C4-2B (cell line): ENCODE measurements at regions not wholly inside any gene's neighbourhood (a gene's known extent, or its start where the extent isn't known, plus 50 kb on each side); places are given as distances from the start of the nearest gene placed in this dataset.
"Not testable (repeated sequence)": the region's sequence is repeated elsewhere in the genome, so short reads cannot be mapped to it uniquely, and the experiment has no call there.

Experiments
- H3K27ac ChIP-seq: fragments of 450-650 bp; 2 replicates; pipeline ENCODE4 v1.5.1; 2017
- ZFX ChIP-seq: fragments of 450-650 bp; IDR thresholded peaks from 2 replicates; pipeline ENCODE4 v1.6.1; 2017
- TF ChIP-seq, protein P1 (sequence below): fragments of 450-650 bp; conservative IDR thresholded peaks from 2 replicates; pipeline ENCODE4 v1.5.1; 2017; ENCODE audit warnings: mild to moderate bottlenecking

DNA sequence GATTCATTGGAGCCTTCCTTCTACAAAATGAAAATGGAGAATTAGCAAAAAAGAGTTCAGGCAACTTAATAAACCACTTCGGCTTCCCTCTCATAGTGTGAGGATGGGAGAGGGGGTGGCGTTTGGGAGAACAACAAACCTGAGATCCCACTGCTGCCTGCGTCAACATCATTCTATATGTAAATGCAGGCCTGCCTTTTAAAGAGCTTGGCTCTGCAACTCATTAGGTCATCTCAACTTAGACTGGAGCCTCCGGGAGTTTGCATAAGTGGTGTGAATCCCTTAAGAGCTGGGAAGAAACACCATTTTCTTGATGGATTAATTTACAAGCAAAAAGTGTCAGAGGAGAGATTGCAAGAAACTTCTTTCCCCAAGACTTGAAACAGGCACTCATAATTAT is 127.6 kb upstream of the DAB1 start:
- TF ChIP-seq, protein P1, sequence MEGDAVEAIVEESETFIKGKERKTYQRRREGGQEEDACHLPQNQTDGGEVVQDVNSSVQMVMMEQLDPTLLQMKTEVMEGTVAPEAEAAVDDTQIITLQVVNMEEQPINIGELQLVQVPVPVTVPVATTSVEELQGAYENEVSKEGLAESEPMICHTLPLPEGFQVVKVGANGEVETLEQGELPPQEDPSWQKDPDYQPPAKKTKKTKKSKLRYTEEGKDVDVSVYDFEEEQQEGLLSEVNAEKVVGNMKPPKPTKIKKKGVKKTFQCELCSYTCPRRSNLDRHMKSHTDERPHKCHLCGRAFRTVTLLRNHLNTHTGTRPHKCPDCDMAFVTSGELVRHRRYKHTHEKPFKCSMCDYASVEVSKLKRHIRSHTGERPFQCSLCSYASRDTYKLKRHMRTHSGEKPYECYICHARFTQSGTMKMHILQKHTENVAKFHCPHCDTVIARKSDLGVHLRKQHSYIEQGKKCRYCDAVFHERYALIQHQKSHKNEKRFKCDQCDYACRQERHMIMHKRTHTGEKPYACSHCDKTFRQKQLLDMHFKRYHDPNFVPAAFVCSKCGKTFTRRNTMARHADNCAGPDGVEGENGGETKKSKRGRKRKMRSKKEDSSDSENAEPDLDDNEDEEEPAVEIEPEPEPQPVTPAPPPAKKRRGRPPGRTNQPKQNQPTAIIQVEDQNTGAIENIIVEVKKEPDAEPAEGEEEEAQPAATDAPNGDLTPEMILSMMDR: no peak
- TF ChIP-seq ZFX: no peak
- H3K27ac ChIP-seq: no peak overlapping the region

- TF ChIP-seq ZFX: no peak
- TF ChIP-seq, protein P1: no peak
- H3K27ac ChIP-seq: no peak overlapping the region
Observed at GRCh38 chr1:57550092-57550491, 126.2 kb upstream of the DAB1 start.

GRCh38 chr1:57549300-57549699 is 125.4 kb upstream of the DAB1 start:
- TF ChIP-seq, protein P1: no peak
- TF ChIP-seq ZFX: no peak
- no peak overlapping the region for H3K27ac ChIP-seq

DNA sequence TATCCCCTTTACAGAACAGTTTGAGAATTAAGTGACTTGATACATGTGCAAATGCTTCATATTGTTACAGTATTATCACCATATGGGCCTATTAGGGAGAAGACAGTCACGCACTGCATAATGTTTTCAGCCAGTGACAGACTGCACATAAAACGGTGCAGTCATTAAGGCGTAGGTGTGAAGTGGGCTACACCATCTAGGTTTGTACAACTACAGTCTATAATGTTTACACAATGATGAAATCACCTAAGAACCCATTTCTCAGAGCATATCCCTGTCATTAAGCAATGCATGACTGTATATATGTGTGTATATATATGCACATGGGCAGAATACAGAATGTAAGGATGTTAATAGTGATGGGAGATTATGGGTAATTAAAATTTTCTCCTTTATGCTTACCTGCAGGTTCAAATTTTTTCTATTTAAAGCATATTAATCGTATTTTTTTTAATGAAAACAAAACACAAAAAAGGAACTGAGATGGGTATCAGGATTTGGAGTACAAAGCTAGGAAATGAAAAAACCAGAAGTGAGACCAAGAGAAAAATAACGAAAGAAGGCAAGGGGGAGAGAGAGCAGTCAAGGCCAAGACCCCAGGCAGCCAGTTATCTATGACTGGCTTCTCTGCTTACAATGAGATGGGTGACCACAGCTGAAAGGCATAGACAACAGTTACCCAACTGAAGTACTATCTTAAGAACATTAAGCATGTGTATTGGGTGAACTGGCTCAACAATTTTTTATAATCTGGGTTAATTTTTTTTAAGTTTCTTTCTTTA is 122.9 kb upstream of the DAB1 start:
- no peak overlapping the region for H3K27ac ChIP-seq
- TF ChIP-seq ZFX: no peak
- TF ChIP-seq, protein P1: no peak

GRCh38 chr1:57544345-57544744 is 120.5 kb upstream of the DAB1 start:
- H3K27ac ChIP-seq: no peak overlapping the region
- TF ChIP-seq, protein P1: no peak
- TF ChIP-seq ZFX: no peak

DNA sequence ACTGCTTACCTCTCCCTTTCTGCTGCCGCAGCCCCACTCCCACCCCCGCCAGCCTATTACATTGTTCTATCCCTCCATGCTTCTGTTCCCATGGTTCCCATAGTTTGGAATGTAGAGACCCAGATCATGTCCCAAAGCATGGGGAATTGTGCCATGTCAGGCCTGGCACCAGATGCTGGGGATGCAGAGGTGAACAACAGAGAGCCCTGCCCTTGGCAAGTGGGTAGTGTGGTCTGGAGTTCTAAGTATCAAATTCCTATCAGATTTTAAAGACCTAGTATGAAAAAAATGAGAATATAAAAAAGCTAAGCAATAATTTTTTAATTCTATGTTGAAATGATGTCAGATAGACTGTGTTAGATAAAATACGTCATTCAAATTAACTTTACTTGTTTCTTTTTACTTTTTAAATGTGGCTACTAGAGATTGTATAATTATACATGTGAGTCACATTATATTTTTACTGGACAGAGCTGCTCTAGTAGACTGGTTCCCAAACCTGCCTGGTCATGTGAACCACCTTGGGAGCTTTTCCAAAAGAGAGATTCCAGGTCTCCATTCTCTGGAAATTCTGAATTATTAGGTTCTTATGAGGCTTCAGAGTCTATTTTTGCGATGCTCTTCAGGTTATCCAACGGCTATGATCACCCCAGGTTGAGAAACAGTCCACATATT is 113.0 kb upstream of the DAB1 start:
- no peak overlapping the region for H3K27ac ChIP-seq
- TF ChIP-seq, protein P1: no peak
- no peak for TF ChIP-seq ZFX

GRCh38 chr1:57532299-57532698 is 108.4 kb upstream of the DAB1 start:
- H3K27ac ChIP-seq: no peak overlapping the region
- no peak for TF ChIP-seq ZFX
- TF ChIP-seq, protein P1: no peak

- not testable (repeated sequence) for H3K27ac ChIP-seq
Observed at GRCh38 chr1:57530911-57531260, 107.0 kb upstream of the DAB1 start.
